Neural crest cell (in vitro differentiated cells): ENCODE measurements at regions not wholly inside any gene's neighbourhood (a gene's known extent, or its start where the extent isn't known, plus 50 kb on each side); places are given as distances from the start of the nearest gene placed in this dataset.

Experiments used
- DNase-seq: peaks from one replicate; pipeline ENCODE4 v3.0.0; 2021; ENCODE audit warnings: low read depth, mixed read lengths, low spot score
- H3K27ac Mint-ChIP-seq: one replicate; pipeline ENCODE4 v1.8.0; 2021; ENCODE audit warnings: mild to moderate bottlenecking, mixed read lengths; ENCODE audit not compliant: unreplicated experiment
- H3K27me3 Mint-ChIP-seq: 2 replicates; pipeline ENCODE4 v1.8.0; 2021; ENCODE audit warnings: low read depth, mild to moderate bottlenecking, mixed read lengths
- H3K36me3 Mint-ChIP-seq: 2 replicates; pipeline ENCODE4 v1.8.0; 2021; ENCODE audit warnings: low read depth, mild to moderate bottlenecking, mixed read lengths
- H3K4me1 Mint-ChIP-seq: 2 replicates; pipeline ENCODE4 v1.8.0; 2021; ENCODE audit warnings: mixed read lengths
- H3K4me3 Mint-ChIP-seq: one replicate; pipeline ENCODE4 v1.8.0; 2021; ENCODE audit warnings: mild to moderate bottlenecking, mixed read lengths
- H3K9me3 Mint-ChIP-seq: 2 replicates; pipeline ENCODE4 v1.8.0; 2021; ENCODE audit warnings: mixed read lengths
- TF ChIP-seq, protein P1 (sequence below): fragments of 200-600 bp; sonication (generic); conservative IDR thresholded peaks from 2 replicates; pipeline ENCODE4 v1.5.0; 2021; ENCODE audit warnings: antibody characterized with exemption, mild to moderate bottlenecking

DNA sequence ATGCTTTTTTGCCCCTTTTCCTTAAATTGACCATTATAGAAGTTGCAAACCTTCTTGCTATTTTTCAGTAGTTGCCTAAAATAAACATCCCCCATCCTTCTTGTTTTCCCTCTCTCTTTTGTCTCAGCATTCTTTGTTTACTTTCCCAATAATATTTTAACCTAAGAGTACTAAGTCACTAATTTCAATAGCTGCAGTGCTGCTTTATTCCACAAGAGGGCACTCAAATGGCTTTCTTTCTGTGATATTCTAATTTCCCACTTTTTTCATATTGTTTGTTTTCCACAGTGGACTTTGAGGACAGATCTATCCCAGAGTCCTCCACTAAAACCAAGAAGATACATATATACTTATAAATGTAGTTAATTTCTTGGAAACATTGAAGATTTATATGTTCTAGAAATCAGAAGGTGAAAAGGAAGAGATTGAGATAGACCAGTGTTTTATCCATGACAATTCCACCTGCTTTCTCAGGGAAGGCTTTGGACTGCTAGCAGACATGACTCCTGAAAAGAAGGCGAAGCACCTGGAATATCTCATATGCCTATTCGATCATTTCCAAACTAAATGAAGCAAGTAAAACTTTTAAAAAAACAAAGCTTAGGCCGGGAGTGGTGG, 104.8 kb upstream of the GRIK1 start:
- H3K27ac Mint-ChIP-seq = no peak overlapping the region
- H3K27me3 Mint-ChIP-seq = peaks cover 2% of the 10 kb centered on the region
- H3K9me3 Mint-ChIP-seq = peaks cover 10% of the 10 kb centered on the region
- no peaks in the 10 kb centered on the region for H3K36me3 Mint-ChIP-seq
- TF ChIP-seq, protein P1, sequence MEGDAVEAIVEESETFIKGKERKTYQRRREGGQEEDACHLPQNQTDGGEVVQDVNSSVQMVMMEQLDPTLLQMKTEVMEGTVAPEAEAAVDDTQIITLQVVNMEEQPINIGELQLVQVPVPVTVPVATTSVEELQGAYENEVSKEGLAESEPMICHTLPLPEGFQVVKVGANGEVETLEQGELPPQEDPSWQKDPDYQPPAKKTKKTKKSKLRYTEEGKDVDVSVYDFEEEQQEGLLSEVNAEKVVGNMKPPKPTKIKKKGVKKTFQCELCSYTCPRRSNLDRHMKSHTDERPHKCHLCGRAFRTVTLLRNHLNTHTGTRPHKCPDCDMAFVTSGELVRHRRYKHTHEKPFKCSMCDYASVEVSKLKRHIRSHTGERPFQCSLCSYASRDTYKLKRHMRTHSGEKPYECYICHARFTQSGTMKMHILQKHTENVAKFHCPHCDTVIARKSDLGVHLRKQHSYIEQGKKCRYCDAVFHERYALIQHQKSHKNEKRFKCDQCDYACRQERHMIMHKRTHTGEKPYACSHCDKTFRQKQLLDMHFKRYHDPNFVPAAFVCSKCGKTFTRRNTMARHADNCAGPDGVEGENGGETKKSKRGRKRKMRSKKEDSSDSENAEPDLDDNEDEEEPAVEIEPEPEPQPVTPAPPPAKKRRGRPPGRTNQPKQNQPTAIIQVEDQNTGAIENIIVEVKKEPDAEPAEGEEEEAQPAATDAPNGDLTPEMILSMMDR = peak; percentile 97
- no peak overlapping the region for H3K4me3 Mint-ChIP-seq
- DNase-seq = peak; percentile 47
- no peaks in the 10 kb centered on the region for H3K4me1 Mint-ChIP-seq

DNA sequence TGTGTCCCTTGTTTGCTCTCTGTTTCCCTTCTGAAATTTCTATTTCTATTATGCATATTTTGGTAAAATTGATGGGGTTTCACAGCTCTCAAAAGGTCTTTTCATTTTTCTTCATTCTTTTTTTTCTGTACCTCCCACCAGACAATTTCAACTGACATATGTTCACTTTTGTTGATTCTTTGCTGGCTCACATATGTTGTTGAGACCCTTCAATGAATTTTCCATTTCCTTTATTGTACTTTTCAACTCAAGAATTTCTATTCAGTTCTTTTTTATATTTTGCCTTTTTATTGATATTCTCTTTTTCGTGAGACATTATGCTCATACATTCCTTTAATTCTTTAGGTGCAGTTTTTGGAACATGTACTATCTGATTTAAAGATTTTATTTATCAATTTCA, 102.6 kb upstream of the GRIK1 start:
- Mint-ChIP-seq H3K27me3 (peaks cover 3% of the 10 kb centered on the region), H3K4me1 (no peaks in the 10 kb centered on the region), H3K4me3 (no peak overlapping the region), H3K27ac (no peak overlapping the region), H3K36me3 (no peaks in the 10 kb centered on the region), H3K9me3 (peaks cover 11% of the 10 kb centered on the region)
- DNase-seq = no peak
- TF ChIP-seq, protein P1 = no peak

DNA sequence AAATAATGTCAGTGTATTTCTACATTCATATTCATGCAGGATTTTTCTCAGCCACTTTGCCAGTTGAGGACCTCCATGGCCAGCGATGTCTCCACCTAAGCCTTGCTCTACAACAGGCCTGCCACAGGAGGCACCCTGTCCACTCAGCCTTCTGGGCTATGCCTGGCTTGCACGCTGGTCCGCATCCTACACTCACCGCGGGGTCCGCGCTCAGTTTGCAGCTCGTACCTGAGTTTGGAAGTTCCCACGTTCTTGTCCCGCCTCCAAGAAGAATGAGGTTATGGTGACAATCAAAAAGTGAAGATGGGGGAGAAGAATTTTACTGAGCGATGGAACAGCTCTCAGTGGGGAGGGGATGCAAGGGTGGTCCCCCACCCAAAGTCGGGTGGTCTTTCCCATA, 93.6 kb upstream of the GRIK1 start:
- H3K36me3 Mint-ChIP-seq = no peaks in the 10 kb centered on the region
- H3K9me3 Mint-ChIP-seq = peaks cover 6% of the 10 kb centered on the region
- no peak for DNase-seq
- no peak overlapping the region for H3K27ac Mint-ChIP-seq
- TF ChIP-seq, protein P1 = no peak
- H3K4me3 Mint-ChIP-seq = no peak overlapping the region
- no peaks in the 10 kb centered on the region for H3K4me1 Mint-ChIP-seq
- no peaks in the 10 kb centered on the region for H3K27me3 Mint-ChIP-seq

DNA sequence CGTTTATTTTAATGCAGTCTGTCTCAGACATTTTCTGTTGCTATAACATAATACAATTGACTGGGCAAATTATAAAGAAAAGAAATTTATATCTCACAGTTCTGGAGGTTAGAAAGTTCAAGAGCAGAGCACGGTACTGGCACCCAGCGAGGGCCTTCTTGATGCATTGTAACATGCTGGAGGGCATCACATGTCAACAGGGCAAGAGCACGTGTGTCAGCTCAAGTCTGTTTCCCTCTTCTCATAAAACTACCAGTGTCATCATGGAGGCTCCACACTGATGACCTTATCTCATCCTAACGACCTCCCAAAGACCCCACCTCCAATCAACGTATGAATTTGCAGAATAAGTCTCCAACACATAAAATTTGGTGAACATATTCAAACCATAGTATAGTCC, 90.6 kb upstream of the GRIK1 start:
- Mint-ChIP-seq H3K27ac (no peak overlapping the region), H3K9me3 (peaks cover 6% of the 10 kb centered on the region), H3K36me3 (no peaks in the 10 kb centered on the region), H3K4me1 (no peaks in the 10 kb centered on the region), H3K4me3 (no peak overlapping the region), H3K27me3 (no peaks in the 10 kb centered on the region)
- no peak for DNase-seq
- TF ChIP-seq, protein P1 = no peak

DNA sequence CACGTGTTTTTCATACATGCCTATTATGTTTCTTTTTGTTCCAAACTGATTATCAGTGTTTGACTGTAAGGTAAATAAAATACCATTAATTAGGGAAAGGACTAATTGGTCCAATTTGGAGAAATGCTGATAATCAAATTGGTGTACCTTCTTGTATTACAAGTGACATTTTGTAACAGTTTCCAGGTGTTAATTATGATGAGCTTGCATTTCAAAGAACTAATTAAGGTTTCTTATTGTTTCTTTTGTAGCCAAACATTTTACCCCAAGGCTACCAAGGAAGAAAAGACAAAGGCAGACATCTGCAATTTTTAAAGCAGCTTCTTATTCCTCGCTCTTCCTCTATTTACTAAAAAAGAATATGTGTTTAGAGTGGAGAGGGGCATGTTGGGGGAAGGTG, 88.7 kb upstream of the GRIK1 start:
- no peak overlapping the region for H3K27ac Mint-ChIP-seq
- no peak overlapping the region for H3K4me3 Mint-ChIP-seq

More for the DNA sequence above, 88.7 kb upstream of the GRIK1 start:
- TF ChIP-seq, protein P1 = no peak
- Mint-ChIP-seq H3K4me1 (no peaks in the 10 kb centered on the region), H3K36me3 (no peaks in the 10 kb centered on the region), H3K9me3 (peaks cover 4% of the 10 kb centered on the region), H3K27me3 (no peaks in the 10 kb centered on the region)
- DNase-seq = no peak
